OCI-LY1 (cell line): ENCODE measurements at regions not wholly inside any gene's neighbourhood (a gene's known extent, or its start where the extent isn't known, plus 50 kb on each side); places are given as distances from the start of the nearest gene placed in this dataset.

Source experiments
- H2AFZ ChIP-seq: fragments of 200-600 bp; sonication (generic), shearing (Covaris generic); 2 replicates; pipeline ENCODE4 v1.6.0; 2014; ENCODE audit warnings: antibody characterized with exemption, mild to moderate bottlenecking, low read length
- H3F3A ChIP-seq: fragments of 200-600 bp; sonication (generic), shearing (Covaris generic); 2 replicates; pipeline ENCODE4 v1.6.0; 2014; ENCODE audit warnings: mild to moderate bottlenecking, antibody characterized with exemption, low read length, moderate library complexity; ENCODE audit not compliant: insufficient read depth
- H3K27ac ChIP-seq: fragments of 200-600 bp; sonication (generic); 2 replicates; pipeline ENCODE4 v1.5.1; 2014; ENCODE audit warnings: low read length, mixed run types, mild to moderate bottlenecking, low read depth; ENCODE audit not compliant: poor library complexity, severe bottlenecking
- H3K27me3 ChIP-seq: fragments of 200-600 bp; sonication (generic); 2 replicates; pipeline ENCODE4 v1.6.0; 2014; ENCODE audit warnings: antibody characterized with exemption, mild to moderate bottlenecking, low read length, moderate library complexity; ENCODE audit not compliant: insufficient read depth
- H3K36me3 ChIP-seq: fragments of 200-600 bp; sonication (generic); 2 replicates; pipeline ENCODE4 v1.6.1; 2014; ENCODE audit warnings: mild to moderate bottlenecking, antibody characterized with exemption, low read length, moderate library complexity, mixed read lengths; ENCODE audit not compliant: insufficient read depth
- H3K4me1 ChIP-seq: fragments of 200-600 bp; sonication (generic); 2 replicates; pipeline ENCODE4 v1.5.1; 2014; ENCODE audit warnings: mild to moderate bottlenecking, low read length, moderate library complexity; ENCODE audit not compliant: insufficient read depth, severe bottlenecking
- H3K4me2 ChIP-seq: fragments of 200-600 bp; sonication (generic), shearing (Covaris generic); 2 replicates; pipeline ENCODE4 v1.6.1; 2014; ENCODE audit warnings: low read length
- H3K4me3 ChIP-seq: fragments of 200-600 bp; sonication (generic); 2 replicates; pipeline ENCODE4 v1.5.1; 2014; ENCODE audit warnings: low read length, low read depth, mild to moderate bottlenecking, mixed read lengths; ENCODE audit not compliant: poor library complexity, severe bottlenecking
- H3K79me2 ChIP-seq: fragments of 200-600 bp; shearing (Covaris generic); 2 replicates; pipeline ENCODE4 v1.6.1; 2016; ENCODE audit warnings: mixed run types, low read length, mixed read lengths; ENCODE audit not compliant: insufficient read depth
- H3K9ac ChIP-seq: fragments of 200-600 bp; sonication (generic), shearing (Covaris generic); 2 replicates; pipeline ENCODE4 v1.6.1; 2014; ENCODE audit warnings: mild to moderate bottlenecking, low read length, mixed read lengths
- H3K9me2 ChIP-seq: fragments of 200-600 bp; sonication (generic), shearing (Covaris generic); 2 replicates; pipeline ENCODE4 v1.6.1; 2014; ENCODE audit warnings: low read depth, mild to moderate bottlenecking, low read length, mixed read lengths
- H3K9me3 ChIP-seq: fragments of 200-600 bp; shearing (Covaris generic); 2 replicates; pipeline ENCODE4 v1.6.1; 2014; ENCODE audit warnings: low read length, mixed read lengths
- H4K20me1 ChIP-seq: fragments of 200-600 bp; sonication (generic), shearing (Covaris generic); 2 replicates; pipeline ENCODE4 v1.6.0; 2016; ENCODE audit warnings: mild to moderate bottlenecking, low read length; ENCODE audit not compliant: insufficient read depth
- EZH2 ChIP-seq: fragments of 200-600 bp; sonication (generic), shearing (Covaris generic); IDR thresholded peaks from 2 replicates; pipeline ENCODE4 v1.8.0; 2017; ENCODE audit warnings: borderline replicate concordance, mixed run types, mild to moderate bottlenecking, antibody characterized with exemption, low read length, moderate library complexity, mixed read lengths
- TF ChIP-seq, protein P1 (sequence below): fragments of 200-600 bp; sonication (generic), shearing (Covaris generic); IDR thresholded peaks from 2 replicates; pipeline ENCODE4 v1.5.1; 2017; ENCODE audit warnings: mild to moderate bottlenecking, antibody characterized with exemption, low read length, moderate library complexity, mixed read lengths

GRCh38 chr21:27647401-27647800, 680.5 kb upstream of the ADAMTS5 start:
- H3K9me3 ChIP-seq, result no peaks in the 10 kb centered on the region
- no peak overlapping the region for H3K4me2 ChIP-seq
- H3K9ac ChIP-seq, result no peak overlapping the region

DNA sequence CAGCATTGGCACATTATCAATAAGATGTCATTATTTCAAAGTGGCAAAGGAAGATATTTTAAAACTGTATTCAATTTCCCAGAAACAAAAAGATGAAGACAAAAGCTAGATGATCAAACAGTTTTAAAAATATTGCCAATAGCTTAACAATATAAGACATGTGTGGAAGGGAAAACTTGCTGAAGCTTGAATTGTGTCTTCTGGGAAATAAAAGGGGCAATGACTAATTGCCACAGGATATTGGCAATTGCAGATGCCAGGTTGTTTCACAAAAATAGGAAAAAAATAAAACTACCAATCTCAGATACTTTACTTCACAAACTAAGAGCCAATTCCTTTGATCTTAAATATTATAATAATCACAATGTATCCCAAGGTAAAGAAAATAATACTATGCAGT, 679.8 kb upstream of the ADAMTS5 start:
- no peaks in the 10 kb centered on the region for H3K9me3 ChIP-seq
- no peak overlapping the region for H3K9ac ChIP-seq
- H3K9me2 ChIP-seq, result no peaks in the 10 kb centered on the region
- H3K4me3 ChIP-seq, result no peak overlapping the region
- no peaks in the 10 kb centered on the region for H4K20me1 ChIP-seq
- H3F3A ChIP-seq, result no peaks in the 10 kb centered on the region
- H3K4me2 ChIP-seq, result no peak overlapping the region
- no peak overlapping the region for H3K27ac ChIP-seq
- H3K4me1 ChIP-seq, result no peaks in the 10 kb centered on the region
- no peaks in the 10 kb centered on the region for H3K36me3 ChIP-seq
- no peak overlapping the region for H2AFZ ChIP-seq
- TF ChIP-seq EZH2, result no peak
- TF ChIP-seq, protein P1, sequence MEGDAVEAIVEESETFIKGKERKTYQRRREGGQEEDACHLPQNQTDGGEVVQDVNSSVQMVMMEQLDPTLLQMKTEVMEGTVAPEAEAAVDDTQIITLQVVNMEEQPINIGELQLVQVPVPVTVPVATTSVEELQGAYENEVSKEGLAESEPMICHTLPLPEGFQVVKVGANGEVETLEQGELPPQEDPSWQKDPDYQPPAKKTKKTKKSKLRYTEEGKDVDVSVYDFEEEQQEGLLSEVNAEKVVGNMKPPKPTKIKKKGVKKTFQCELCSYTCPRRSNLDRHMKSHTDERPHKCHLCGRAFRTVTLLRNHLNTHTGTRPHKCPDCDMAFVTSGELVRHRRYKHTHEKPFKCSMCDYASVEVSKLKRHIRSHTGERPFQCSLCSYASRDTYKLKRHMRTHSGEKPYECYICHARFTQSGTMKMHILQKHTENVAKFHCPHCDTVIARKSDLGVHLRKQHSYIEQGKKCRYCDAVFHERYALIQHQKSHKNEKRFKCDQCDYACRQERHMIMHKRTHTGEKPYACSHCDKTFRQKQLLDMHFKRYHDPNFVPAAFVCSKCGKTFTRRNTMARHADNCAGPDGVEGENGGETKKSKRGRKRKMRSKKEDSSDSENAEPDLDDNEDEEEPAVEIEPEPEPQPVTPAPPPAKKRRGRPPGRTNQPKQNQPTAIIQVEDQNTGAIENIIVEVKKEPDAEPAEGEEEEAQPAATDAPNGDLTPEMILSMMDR, result no peak
- no peaks in the 10 kb centered on the region for H3K79me2 ChIP-seq
- no peaks in the 10 kb centered on the region for H3K27me3 ChIP-seq

More at GRCh38 chr21:27647401-27647800, 680.5 kb upstream of the ADAMTS5 start:
- Histone ChIP-seq H3K4me1 (no peaks in the 10 kb centered on the region), H2AFZ (no peak overlapping the region), H3K36me3 (no peaks in the 10 kb centered on the region), H3F3A (no peaks in the 10 kb centered on the region), H3K9me2 (no peaks in the 10 kb centered on the region), H3K27ac (no peak overlapping the region), H3K79me2 (no peaks in the 10 kb centered on the region), H3K27me3 (no peaks in the 10 kb centered on the region), H3K4me3 (no peak overlapping the region), H4K20me1 (no peaks in the 10 kb centered on the region)
- TF ChIP-seq, protein P1, result no peak
- TF ChIP-seq EZH2, result no peak

DNA sequence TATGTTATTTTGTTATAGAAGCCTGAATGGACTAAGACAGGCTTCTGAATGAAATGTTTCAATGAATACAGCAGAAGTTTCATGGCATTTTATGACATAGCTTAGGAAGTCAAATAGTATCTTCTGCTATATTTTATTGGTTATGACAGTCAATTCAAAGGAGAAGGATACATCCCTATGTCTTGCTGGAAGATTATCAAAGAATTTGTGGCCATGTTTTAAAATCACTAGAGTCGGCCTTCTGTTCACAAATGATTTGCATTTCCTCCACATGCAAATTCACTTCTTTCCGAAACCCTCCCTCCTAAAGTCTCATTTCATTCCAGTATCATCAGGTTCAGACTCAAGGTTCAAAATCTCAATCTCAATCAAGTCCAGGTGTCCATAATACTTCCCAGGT, 679.2 kb upstream of the ADAMTS5 start:
- H3K9ac ChIP-seq, result no peak overlapping the region
- no peak overlapping the region for H3K27ac ChIP-seq
- no peaks in the 10 kb centered on the region for H3K36me3 ChIP-seq
- H3K4me2 ChIP-seq, result no peak overlapping the region
- H3K9me2 ChIP-seq, result no peaks in the 10 kb centered on the region
- H3K27me3 ChIP-seq, result no peaks in the 10 kb centered on the region
- H3K4me3 ChIP-seq, result no peak overlapping the region
- TF ChIP-seq EZH2, result no peak
- TF ChIP-seq, protein P1, result no peak
- H3F3A ChIP-seq, result no peaks in the 10 kb centered on the region
- no peaks in the 10 kb centered on the region for H3K4me1 ChIP-seq
- H3K9me3 ChIP-seq, result no peaks in the 10 kb centered on the region
- no peaks in the 10 kb centered on the region for H3K79me2 ChIP-seq
- H2AFZ ChIP-seq, result no peak overlapping the region
- H4K20me1 ChIP-seq, result no peaks in the 10 kb centered on the region
